ENCODE measurements at regions not wholly inside any gene's neighbourhood (a gene's known extent, or its start where the extent isn't known, plus 50 kb on each side); places are given as distances from the start of the nearest gene placed in this dataset.

DNA sequence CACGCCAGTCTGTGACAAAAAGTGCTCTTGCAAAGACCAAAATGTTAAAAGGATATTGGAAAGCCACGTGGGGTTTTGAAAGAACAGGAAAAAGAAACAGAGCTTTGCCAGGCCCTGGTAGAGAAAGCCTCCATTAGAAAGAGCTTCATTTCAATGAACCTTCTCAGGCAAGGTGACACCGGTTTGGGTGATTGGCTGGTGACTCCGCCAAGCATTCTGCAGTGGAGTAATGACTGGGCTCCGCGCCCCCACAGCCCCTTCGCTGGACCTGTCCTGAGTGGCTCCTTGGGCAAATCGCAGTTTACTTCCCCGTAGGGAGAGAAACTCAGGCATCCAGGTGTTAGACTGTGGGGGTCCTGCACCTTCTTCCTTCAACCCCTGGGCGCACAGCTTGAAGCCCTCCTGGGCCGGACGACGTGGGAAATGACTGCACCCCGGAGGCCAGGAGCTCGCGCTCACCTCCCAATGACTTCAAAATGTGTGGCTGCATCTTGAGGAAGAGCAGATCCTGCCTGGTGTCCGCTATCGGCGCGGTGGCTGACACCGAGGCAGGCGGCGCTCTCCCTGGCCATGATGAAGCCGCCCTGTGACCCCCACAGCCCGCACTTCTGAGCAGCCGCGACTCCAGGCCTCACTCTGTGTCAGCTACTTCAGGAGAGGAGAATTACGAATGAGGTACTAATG, 444.6 kb upstream of the SGCG start (continued):
- TF ChIP-seq, protein P1, sequence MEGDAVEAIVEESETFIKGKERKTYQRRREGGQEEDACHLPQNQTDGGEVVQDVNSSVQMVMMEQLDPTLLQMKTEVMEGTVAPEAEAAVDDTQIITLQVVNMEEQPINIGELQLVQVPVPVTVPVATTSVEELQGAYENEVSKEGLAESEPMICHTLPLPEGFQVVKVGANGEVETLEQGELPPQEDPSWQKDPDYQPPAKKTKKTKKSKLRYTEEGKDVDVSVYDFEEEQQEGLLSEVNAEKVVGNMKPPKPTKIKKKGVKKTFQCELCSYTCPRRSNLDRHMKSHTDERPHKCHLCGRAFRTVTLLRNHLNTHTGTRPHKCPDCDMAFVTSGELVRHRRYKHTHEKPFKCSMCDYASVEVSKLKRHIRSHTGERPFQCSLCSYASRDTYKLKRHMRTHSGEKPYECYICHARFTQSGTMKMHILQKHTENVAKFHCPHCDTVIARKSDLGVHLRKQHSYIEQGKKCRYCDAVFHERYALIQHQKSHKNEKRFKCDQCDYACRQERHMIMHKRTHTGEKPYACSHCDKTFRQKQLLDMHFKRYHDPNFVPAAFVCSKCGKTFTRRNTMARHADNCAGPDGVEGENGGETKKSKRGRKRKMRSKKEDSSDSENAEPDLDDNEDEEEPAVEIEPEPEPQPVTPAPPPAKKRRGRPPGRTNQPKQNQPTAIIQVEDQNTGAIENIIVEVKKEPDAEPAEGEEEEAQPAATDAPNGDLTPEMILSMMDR (IDR thresholded peaks at IDR 0.05 in 2 of 3, conservative IDR thresholded peaks at IDR 0.05 in 1 of 3; ENCODE audit: insufficient read depth in 2 of 3, low read depth in 1 of 3, low read length in 3 of 3), result no peak
- TF ChIP-seq GABPB2 (CRISPR knock-in tag; conservative IDR thresholded peaks at IDR 0.05) (no peak), KLF13 (tag; IDR thresholded peaks at IDR 0.05; ENCODE audit: borderline replicate concordance, low read depth) (no peak)

DNA sequence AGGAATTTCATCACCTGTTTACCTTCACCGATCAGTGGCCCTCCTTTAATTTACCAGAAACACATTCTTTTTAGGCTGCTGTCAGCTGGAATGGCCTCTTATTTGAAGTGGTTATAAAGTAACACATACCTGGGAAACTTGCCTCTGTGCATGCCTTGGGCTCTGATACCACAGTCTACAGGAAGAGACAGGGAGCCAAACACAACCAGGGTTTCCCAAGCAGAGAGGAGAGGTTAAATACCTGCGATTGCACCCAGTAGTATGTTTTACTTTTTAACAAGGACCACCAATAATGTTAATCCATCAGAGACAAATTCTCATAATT, 444.0 kb upstream of the SGCG start:
- no peak overlapping the region for H3K4me3 ChIP-seq
- no peaks in the 10 kb centered on the region for H3K79me2 ChIP-seq (ENCODE audit: control insufficient read depth, insufficient read depth, low read length)
- no peaks in the 10 kb centered on the region for H3K36me3 ChIP-seq (ENCODE audit: control insufficient read depth, insufficient read depth, low read length)
- no peaks in the 10 kb centered on the region for H3K9me1 ChIP-seq (ENCODE audit: control insufficient read depth, insufficient read depth, low read length)
- H3K27ac ChIP-seq (ENCODE audit: extremely low read depth, low read depth, low read length), result no peak overlapping the region
- in situ Hi-C loops (cut with MboI), result no loop called here
- no peak overlapping the region for H3K4me2 ChIP-seq (ENCODE audit: insufficient read depth, low read length)
- TF ChIP-seq ZFPM2 (CRISPR knock-in tag; IDR thresholded peaks at IDR 0.05) (no peak), PHTF2 (CRISPR knock-in tag; IDR thresholded peaks at IDR 0.05) (no peak), ZNF41 (CRISPR knock-in tag; conservative IDR thresholded peaks at IDR 0.05) (no peak), SP2 (IDR thresholded peaks at IDR 0.05; ENCODE audit: extremely low read depth, low read depth, low read length, poor library complexity, severe bottlenecking) (no peak), ZNF133 (CRISPR knock-in tag; IDR thresholded peaks at IDR 0.05) (no peak), CCAR2 (IDR thresholded peaks at IDR 0.05; ENCODE audit: low read depth, low read length) (no peak)
- DNase-seq (ENCODE audit: extremely low read depth in 1 of 4, low spot score in 3 of 4) (no peak), FAIRE-seq (no peak), ATAC-seq (no peak)
- H4K20me1 ChIP-seq (replicated peaks; ENCODE audit: control insufficient read depth, insufficient read depth, low read length), result no peaks in the 10 kb centered on the region
- H3K9ac ChIP-seq (ENCODE audit: insufficient read depth in 1 of 2, low read depth in 2 of 2, low read length in 2 of 2), result no peak overlapping the region
- POLR2A ChIA-PET, result interaction anchor here (0.6 kb wide), 1 partner anchor 269 kb away, joined by 3 read pairs; no protein-coding TSS in a partner anchor
- no peak overlapping the region for H2AFZ ChIP-seq (ENCODE audit: low read depth, low read length)
- WGBS (ENCODE audit: insufficient coverage, low coverage, missing lambda C conversion rate), result 0% methylated on average over 2 of the region's 2 CpGs
- no TSS peak for BruUV-seq (replicated peaks)
- CTCF ChIA-PET (ENCODE audit: low intra/inter-chr PET ratio), result no interaction called here
- H3K27me3 ChIP-seq (ENCODE audit: control insufficient read depth in 2 of 2, insufficient read depth in 2 of 2, low read length in 2 of 2), result peaks cover 0 to 5% of the 10 kb centered on the region in 2 experiments; a peak in 1 of 5 replicates
- intact Hi-C loops (cut with micrococcal nuclease), result no loop called here
- no peaks in the 10 kb centered on the region for H3K9me3 ChIP-seq (replicated peaks; ENCODE audit: control insufficient read depth, insufficient read depth, low read depth, low read length)
- H3K4me1 ChIP-seq (replicated peaks in 1 of 2; ENCODE audit: control insufficient read depth in 2 of 2, insufficient read depth in 2 of 2, low read length in 2 of 2), result peaks cover 0 to 4% of the 10 kb centered on the region in 2 experiments; a peak in 1 of 5 replicates
